GM12878 (cell line): ENCODE measurements at regions not wholly inside any gene's neighbourhood (a gene's known extent, or its start where the extent isn't known, plus 50 kb on each side); places are given as distances from the start of the nearest gene placed in this dataset.

Source experiments
- ATAC-seq: fragments of 200-7000 bp; cut with Tn5 transposase; 3 replicates; pipeline ENCODE4 v1.9.1; 2020; ENCODE audit warnings: mild to moderate bottlenecking, moderate library complexity
- BruUV-seq: library from RNA; stranded (reverse); fragments of 400-500 nt; replicated peaks from 2 replicates; lab custom pipeline; 2021; lab: Mats Ljungman, UMichigan
- CTCF ChIA-PET: fragments of 300-600 bp; sonication (Branson Sonifier 250); formaldehyde crosslinking; extraction: SDS; loops from one replicate; lab custom pipeline; 2021; ENCODE audit warnings: inconsistent platforms; lab: Yijun Ruan, JAX
- POLR2A ChIA-PET: fragments of 350-600 bp; formaldehyde crosslinking; extraction: SDS; loops from one replicate; lab custom pipeline; 2021; ENCODE audit warnings: inconsistent platforms; lab: Charles Lee
- RAD21 ChIA-PET: fragments of 300-600 bp; sonication (Branson Sonifier 250); formaldehyde crosslinking; loops from one replicate; lab custom pipeline; 2023; ENCODE audit warnings: antibody characterized with exemption; ENCODE audit not compliant: unreplicated experiment; lab: Charles Lee
- SMC1A ChIA-PET: fragments of 300-600 bp; sonication (Branson Sonifier 250); formaldehyde crosslinking; loops from one replicate; lab custom pipeline; 2023; ENCODE audit not compliant: unreplicated experiment, uncharacterized antibody; lab: Charles Lee
- DNase-seq: peaks from one replicate; pipeline ENCODE4 v3.0.0-alpha.2; 2011; ENCODE audit warnings: low read depth, low spot score
- FAIRE-seq: peaks from 3 replicates; lab custom pipeline; 2011; peaks lifted over from hg19 to GRCh38; lab: Jason Lieb, UNC
- H2AFZ ChIP-seq: 2 replicates; pipeline ENCODE4 v1.6.0; 2011; ENCODE audit warnings: low read depth, low read length, control low read depth; ENCODE audit not compliant: control insufficient read depth
- H3K27ac ChIP-seq: 2 replicates; pipeline ENCODE4 v1.5.1; 2011; ENCODE audit warnings: control low read depth; ENCODE audit not compliant: control insufficient read depth, insufficient read depth
- H3K27me3 ChIP-seq, 2 experiments: replicated peaks in 1 of 2; 2 replicates each; pipeline versions ENCODE4 v1.6.0 to v1.6.1; 2011; ENCODE audit warnings: low read length in 1 of 2; ENCODE audit not compliant: control insufficient read depth in 2 of 2, insufficient read depth in 2 of 2
- H3K36me3 ChIP-seq, 2 experiments: 2 replicates each; pipeline ENCODE4 v1.5.1; 2011; ENCODE audit warnings: low read length in 1 of 2; ENCODE audit not compliant: control insufficient read depth in 2 of 2, insufficient read depth in 2 of 2
- H3K4me1 ChIP-seq: 2 replicates; pipeline ENCODE4 v1.6.1; 2011; ENCODE audit warnings: mild to moderate bottlenecking, low read length, moderate library complexity, mixed read lengths; ENCODE audit not compliant: control insufficient read depth, insufficient read depth
- H3K4me2 ChIP-seq: 2 replicates; pipeline ENCODE4 v1.6.0; 2011; ENCODE audit warnings: control low read depth; ENCODE audit not compliant: control insufficient read depth, insufficient read depth
- H3K4me3 ChIP-seq: fragments of 200-600 bp; sonication (generic); 2 replicates; pipeline ENCODE4 v1.5.1; 2016
- H3K79me2 ChIP-seq: 2 replicates; pipeline ENCODE4 v1.6.0; 2011; ENCODE audit warnings: low read length; ENCODE audit not compliant: control insufficient read depth, insufficient read depth
- H3K9ac ChIP-seq: 2 replicates; pipeline ENCODE4 v1.8.0; 2011; ENCODE audit warnings: low read length, control low read depth, mixed read lengths; ENCODE audit not compliant: control insufficient read depth, insufficient read depth
- H3K9me3 ChIP-seq: replicated peaks from 3 replicates; pipeline ENCODE4 v1.5.1; 2011; ENCODE audit warnings: mild to moderate bottlenecking, low read length; ENCODE audit not compliant: control insufficient read depth, insufficient read depth
- H4K20me1 ChIP-seq: 2 replicates; pipeline ENCODE4 v1.6.0; 2011; ENCODE audit not compliant: control insufficient read depth, insufficient read depth
- EZH2 ChIP-seq: IDR thresholded peaks from 2 replicates; pipeline ENCODE4 v1.6.1; 2012; ENCODE audit warnings: low read depth, mild to moderate bottlenecking, control low read depth, inconsistent platforms, low read length, borderline replicate concordance; ENCODE audit not compliant: control insufficient read depth
- JUND ChIP-seq: IDR thresholded peaks from 2 replicates; pipeline ENCODE4 v1.6.1; 2012; ENCODE audit warnings: low read depth, mild to moderate bottlenecking, low read length, improper control_type of control experiment, moderate library complexity
- MEF2A ChIP-seq: IDR thresholded peaks from 2 replicates; pipeline ENCODE4 v1.6.1; 2011; ENCODE audit warnings: low read depth, mild to moderate bottlenecking, low read length, moderate library complexity; ENCODE audit not compliant: insufficient read depth
- MYB ChIP-seq: fragments of 150-350 bp; IDR thresholded peaks from 2 replicates; pipeline ENCODE4 v1.6.1; 2014; ENCODE audit warnings: mild to moderate bottlenecking, low read depth, low read length, borderline replicate concordance
- NFIC ChIP-seq: IDR thresholded peaks from 2 replicates; pipeline ENCODE4 v1.6.1; 2012; ENCODE audit warnings: low read depth, mild to moderate bottlenecking, inconsistent platforms, low read length, moderate library complexity
- NRF1 ChIP-seq: conservative IDR thresholded peaks from 2 replicates; pipeline ENCODE4 v1.6.1; 2011; ENCODE audit warnings: mild to moderate bottlenecking, low read depth, low read length, improper control_type of control experiment
- SRF ChIP-seq, 2 experiments: IDR thresholded peaks; 2 replicates each; pipeline ENCODE4 v1.6.1; 2011; ENCODE audit warnings: low read depth in 2 of 2, low read length in 2 of 2, mild to moderate bottlenecking in 1 of 2, moderate library complexity in 1 of 2
- ZNF274 ChIP-seq: IDR thresholded peaks from one replicate; pipeline ENCODE4 v1.8.0; 2011; ENCODE audit not compliant: insufficient read length, insufficient read depth
- WGBS: methylation state at CpG from one replicate; pipeline ENCODE4 v1.1.6; 2016; ENCODE audit warnings: low lambda C conversion rate; ENCODE audit not compliant: insufficient replicate concordance, insufficient coverage; ENCODE audit errors: missing lambda C conversion rate; 5-methylcytosine and 5-hydroxymethylcytosine counted together
- in situ Hi-C: fragments of 300-500 bp; cut with MboI; formaldehyde crosslinking; loops from 9 replicates; pipeline ENCODE4 v1.14.3; 2018; ENCODE audit warnings: mixed read lengths
- intact Hi-C: fragments of 100-400 bp; cut with micrococcal nuclease; formaldehyde crosslinking; loops from one replicate; pipeline ENCODE4 v1.14.2; 2022; ENCODE audit not compliant: unreplicated experiment
- TF ChIP-seq, protein P1 (sequence below): fragments of 150-350 bp; IDR thresholded peaks from 2 replicates; pipeline ENCODE4 v1.6.1; 2014; ENCODE audit warnings: mild to moderate bottlenecking, low read depth, low read length
- TF ChIP-seq, protein P2 (sequence below): fragments of 450-650 bp; IDR thresholded peaks from 2 replicates; pipeline ENCODE4 v1.6.1; 2017; ENCODE audit warnings: mild to moderate bottlenecking, low read depth, inconsistent platforms; ENCODE audit not compliant: poor library complexity, severe bottlenecking
- TF ChIP-seq, protein P3 (sequence below): fragments of 450-650 bp; IDR thresholded peaks from 2 replicates; pipeline ENCODE4 v1.6.1; 2016; ENCODE audit warnings: mild to moderate bottlenecking, moderate library complexity, borderline replicate concordance

DNA sequence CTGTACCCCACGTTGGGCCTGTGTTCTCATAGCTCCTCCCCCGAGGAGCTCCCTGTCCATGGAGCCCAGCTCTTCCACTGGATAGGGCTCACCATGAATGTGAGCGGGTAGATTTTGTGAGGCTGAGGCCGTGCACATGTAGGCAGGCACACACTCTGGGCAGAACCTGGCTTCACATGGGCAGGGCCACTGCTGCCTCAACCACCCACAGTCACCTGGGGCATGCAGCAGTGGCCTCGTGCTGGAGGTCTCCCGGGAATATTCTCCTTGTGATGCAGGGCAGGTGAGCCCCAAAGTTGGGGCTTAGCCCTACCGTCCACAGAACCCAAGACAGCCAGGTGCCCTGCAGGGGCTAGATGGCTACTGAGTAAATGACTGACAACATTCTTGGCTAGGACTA lies 116.6 kb downstream of the TMEM130 start:
- RAD21 ChIA-PET: no interaction called here
- H3K27ac ChIP-seq: no peak overlapping the region
- H3K79me2 ChIP-seq: no peaks in the 10 kb centered on the region
- H3K27me3 ChIP-seq: no peaks in the 10 kb centered on the region
- POLR2A ChIA-PET: no interaction called here
- DNase-seq: no peak
- SMC1A ChIA-PET: no interaction called here
- intact Hi-C loops: no loop called here
- H4K20me1 ChIP-seq: no peaks in the 10 kb centered on the region
- no TSS peak for BruUV-seq
- no peaks in the 10 kb centered on the region; the same call in 2 of the 3 replicates for H3K9me3 ChIP-seq
- no peak for FAIRE-seq
- in situ Hi-C loops: loop anchor here (5.0 kb wide), 1 partner anchor 89 kb away; no protein-coding TSS in a partner anchor
- H3K36me3 ChIP-seq: no peaks in the 10 kb centered on the region
- ATAC-seq: no peak
- H3K4me2 ChIP-seq: no peak overlapping the region
- H2AFZ ChIP-seq: no peak overlapping the region
- H3K9ac ChIP-seq: no peak overlapping the region
- no peaks in the 10 kb centered on the region for H3K4me1 ChIP-seq
- no peak overlapping the region for H3K4me3 ChIP-seq
- WGBS: 55% methylated on average over 7 of the region's 7 CpGs
- TF ChIP-seq, protein P1, sequence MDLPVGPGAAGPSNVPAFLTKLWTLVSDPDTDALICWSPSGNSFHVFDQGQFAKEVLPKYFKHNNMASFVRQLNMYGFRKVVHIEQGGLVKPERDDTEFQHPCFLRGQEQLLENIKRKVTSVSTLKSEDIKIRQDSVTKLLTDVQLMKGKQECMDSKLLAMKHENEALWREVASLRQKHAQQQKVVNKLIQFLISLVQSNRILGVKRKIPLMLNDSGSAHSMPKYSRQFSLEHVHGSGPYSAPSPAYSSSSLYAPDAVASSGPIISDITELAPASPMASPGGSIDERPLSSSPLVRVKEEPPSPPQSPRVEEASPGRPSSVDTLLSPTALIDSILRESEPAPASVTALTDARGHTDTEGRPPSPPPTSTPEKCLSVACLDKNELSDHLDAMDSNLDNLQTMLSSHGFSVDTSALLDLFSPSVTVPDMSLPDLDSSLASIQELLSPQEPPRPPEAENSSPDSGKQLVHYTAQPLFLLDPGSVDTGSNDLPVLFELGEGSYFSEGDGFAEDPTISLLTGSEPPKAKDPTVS: no peak
- TF ChIP-seq MYB (no peak), SRF (IDR thresholded peaks at IDR 0.05; ENCODE audit: low read depth in 2 of 2, low read length in 2 of 2) (no peak), NRF1 (no peak), MEF2A (no peak), JUND (no peak), NFIC (no peak), EZH2 (no peak), ZNF274 (no peak)
- TF ChIP-seq, protein P2, sequence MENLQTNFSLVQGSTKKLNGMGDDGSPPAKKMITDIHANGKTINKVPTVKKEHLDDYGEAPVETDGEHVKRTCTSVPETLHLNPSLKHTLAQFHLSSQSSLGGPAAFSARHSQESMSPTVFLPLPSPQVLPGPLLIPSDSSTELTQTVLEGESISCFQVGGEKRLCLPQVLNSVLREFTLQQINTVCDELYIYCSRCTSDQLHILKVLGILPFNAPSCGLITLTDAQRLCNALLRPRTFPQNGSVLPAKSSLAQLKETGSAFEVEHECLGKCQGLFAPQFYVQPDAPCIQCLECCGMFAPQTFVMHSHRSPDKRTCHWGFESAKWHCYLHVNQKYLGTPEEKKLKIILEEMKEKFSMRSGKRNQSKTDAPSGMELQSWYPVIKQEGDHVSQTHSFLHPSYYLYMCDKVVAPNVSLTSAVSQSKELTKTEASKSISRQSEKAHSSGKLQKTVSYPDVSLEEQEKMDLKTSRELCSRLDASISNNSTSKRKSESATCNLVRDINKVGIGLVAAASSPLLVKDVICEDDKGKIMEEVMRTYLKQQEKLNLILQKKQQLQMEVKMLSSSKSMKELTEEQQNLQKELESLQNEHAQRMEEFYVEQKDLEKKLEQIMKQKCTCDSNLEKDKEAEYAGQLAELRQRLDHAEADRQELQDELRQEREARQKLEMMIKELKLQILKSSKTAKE: no peak
- TF ChIP-seq, protein P3, sequence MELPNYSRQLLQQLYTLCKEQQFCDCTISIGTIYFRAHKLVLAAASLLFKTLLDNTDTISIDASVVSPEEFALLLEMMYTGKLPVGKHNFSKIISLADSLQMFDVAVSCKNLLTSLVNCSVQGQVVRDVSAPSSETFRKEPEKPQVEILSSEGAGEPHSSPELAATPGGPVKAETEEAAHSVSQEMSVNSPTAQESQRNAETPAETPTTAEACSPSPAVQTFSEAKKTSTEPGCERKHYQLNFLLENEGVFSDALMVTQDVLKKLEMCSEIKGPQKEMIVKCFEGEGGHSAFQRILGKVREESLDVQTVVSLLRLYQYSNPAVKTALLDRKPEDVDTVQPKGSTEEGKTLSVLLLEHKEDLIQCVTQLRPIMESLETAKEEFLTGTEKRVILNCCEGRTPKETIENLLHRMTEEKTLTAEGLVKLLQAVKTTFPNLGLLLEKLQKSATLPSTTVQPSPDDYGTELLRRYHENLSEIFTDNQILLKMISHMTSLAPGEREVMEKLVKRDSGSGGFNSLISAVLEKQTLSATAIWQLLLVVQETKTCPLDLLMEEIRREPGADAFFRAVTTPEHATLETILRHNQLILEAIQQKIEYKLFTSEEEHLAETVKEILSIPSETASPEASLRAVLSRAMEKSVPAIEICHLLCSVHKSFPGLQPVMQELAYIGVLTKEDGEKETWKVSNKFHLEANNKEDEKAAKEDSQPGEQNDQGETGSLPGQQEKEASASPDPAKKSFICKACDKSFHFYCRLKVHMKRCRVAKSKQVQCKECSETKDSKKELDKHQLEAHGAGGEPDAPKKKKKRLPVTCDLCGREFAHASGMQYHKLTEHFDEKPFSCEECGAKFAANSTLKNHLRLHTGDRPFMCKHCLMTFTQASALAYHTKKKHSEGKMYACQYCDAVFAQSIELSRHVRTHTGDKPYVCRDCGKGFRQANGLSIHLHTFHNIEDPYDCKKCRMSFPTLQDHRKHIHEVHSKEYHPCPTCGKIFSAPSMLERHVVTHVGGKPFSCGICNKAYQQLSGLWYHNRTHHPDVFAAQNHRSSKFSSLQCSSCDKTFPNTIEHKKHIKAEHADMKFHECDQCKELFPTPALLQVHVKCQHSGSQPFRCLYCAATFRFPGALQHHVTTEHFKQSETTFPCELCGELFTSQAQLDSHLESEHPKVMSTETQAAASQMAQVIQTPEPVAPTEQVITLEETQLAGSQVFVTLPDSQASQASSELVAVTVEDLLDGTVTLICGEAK: no peak
- CTCF ChIA-PET: interaction anchor here (0.7 to 1.1 kb wide), 2 partner anchors 84 to 89 kb away, joined by 3 read pairs; no protein-coding TSS in a partner anchor
